ENCODE measurements at regions not wholly inside any gene's neighbourhood (a gene's known extent, or its start where the extent isn't known, plus 50 kb on each side); places are given as distances from the start of the nearest gene placed in this dataset.

DNA sequence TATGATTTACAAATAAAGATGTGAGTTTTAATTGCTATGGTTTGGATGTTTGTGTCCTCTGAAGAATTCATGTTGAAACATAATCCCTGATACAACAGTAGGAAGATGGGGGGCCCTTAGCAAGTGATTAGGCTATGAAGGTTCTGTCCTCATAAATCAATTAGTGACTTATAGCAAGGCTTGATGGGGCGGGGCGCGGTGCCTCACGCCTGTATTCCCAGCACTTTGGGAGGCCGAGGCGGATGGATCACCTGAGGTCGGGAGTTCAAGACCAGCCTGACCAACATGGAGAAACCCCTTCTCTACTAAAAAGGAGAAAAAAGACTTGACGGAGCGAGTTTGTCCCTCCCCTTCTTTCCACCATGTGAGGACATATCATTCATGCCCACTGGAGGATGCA, 2486.5 kb upstream of the PCDH20 start:
- Histone ChIP-seq H3K4me3 (no peak overlapping the region), H3K36me3 (ENCODE audit: low read depth) (no peaks in the 10 kb centered on the region), H3K9me3 (peaks cover 31% of the 10 kb centered on the region), H3K4me1 (ENCODE audit: low read depth) (no peaks in the 10 kb centered on the region)
- no peak for DNase-seq
- no peak for ATAC-seq
- TF ChIP-seq, protein P1, sequence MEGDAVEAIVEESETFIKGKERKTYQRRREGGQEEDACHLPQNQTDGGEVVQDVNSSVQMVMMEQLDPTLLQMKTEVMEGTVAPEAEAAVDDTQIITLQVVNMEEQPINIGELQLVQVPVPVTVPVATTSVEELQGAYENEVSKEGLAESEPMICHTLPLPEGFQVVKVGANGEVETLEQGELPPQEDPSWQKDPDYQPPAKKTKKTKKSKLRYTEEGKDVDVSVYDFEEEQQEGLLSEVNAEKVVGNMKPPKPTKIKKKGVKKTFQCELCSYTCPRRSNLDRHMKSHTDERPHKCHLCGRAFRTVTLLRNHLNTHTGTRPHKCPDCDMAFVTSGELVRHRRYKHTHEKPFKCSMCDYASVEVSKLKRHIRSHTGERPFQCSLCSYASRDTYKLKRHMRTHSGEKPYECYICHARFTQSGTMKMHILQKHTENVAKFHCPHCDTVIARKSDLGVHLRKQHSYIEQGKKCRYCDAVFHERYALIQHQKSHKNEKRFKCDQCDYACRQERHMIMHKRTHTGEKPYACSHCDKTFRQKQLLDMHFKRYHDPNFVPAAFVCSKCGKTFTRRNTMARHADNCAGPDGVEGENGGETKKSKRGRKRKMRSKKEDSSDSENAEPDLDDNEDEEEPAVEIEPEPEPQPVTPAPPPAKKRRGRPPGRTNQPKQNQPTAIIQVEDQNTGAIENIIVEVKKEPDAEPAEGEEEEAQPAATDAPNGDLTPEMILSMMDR (IDR thresholded peaks at IDR 0.05) = no peak
- intact Hi-C loops (cut with DNase I, micrococcal nuclease) = no loop called here

DNA sequence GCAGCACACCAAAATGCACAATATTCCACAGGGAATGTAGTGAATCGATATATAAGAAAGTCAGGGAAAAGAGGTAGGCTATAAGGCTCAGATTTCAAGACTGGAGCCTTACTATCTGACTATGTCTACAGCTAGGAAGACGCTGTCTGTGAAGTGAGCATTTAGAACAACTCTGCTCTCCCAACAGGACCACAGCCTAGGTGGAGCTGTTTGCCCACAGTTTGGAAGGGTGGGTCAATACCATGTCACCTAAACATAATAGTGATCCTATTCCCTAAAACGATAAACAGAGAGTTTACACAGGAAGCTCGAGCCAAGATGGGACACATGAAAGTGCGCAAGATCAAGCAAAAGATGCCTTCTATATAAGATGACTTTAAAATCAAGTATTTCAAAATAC, 2486.0 kb upstream of the PCDH20 start:
- Histone ChIP-seq H3K4me1 (ENCODE audit: low read depth) (no peaks in the 10 kb centered on the region), H3K4me3 (no peak overlapping the region), H3K9me3 (peaks cover 26% of the 10 kb centered on the region), H3K36me3 (ENCODE audit: low read depth) (no peaks in the 10 kb centered on the region)
- intact Hi-C loops (cut with DNase I, micrococcal nuclease) = no loop called here
- TF ChIP-seq, protein P1 (IDR thresholded peaks at IDR 0.05) = no peak
- DNase-seq (no peak), ATAC-seq (no peak)

DNA sequence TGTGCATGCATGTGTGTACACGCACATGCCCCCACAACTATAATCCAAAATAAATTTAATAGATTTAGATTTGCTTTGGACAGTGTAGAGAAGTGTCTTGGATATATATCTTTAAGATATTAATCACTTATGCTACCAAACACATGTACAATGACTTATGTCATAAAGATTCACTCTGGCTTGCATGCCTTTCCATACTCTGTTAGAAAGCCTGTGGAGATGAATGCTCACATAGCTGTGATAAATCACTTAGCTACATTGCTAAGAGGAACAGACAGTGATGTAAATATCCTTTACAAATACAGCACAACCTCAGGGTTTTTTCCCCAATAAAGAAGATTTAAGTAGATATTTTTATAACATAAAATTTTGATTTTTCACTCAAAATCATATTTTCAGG, 2484.8 kb upstream of the PCDH20 start:
- no peaks in the 10 kb centered on the region for H3K36me3 ChIP-seq (ENCODE audit: low read depth)
- no peaks in the 10 kb centered on the region for H3K4me1 ChIP-seq (ENCODE audit: low read depth)
- ATAC-seq (no peak), DNase-seq (no peak)
- peaks cover 26% of the 10 kb centered on the region for H3K9me3 ChIP-seq
- intact Hi-C loops (cut with DNase I, micrococcal nuclease) = no loop called here
- TF ChIP-seq, protein P1 (IDR thresholded peaks at IDR 0.05) = no peak
- no peak overlapping the region for H3K4me3 ChIP-seq

DNA sequence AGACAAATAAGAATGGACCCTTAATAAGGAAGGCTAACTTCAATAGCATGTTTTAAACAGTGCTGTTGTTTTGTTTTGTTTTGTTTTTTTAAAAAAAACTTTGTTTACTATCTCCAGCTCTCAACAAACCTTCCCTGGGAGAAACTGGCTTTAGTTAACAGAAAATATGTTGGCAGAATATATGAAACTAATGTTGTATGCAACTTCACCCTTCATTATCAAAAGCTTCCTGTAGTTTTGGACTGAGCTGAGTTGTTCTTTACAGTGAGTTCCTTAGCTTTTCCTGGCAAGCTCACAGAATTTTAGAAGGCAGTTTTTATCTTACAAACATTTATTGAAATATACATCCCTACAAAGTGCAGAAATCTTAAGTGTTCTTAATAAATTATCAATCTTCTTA, 2480.7 kb upstream of the PCDH20 start:
- H3K4me1 ChIP-seq (ENCODE audit: low read depth) = no peaks in the 10 kb centered on the region
- DNase-seq = no peak
- no peaks in the 10 kb centered on the region for H3K36me3 ChIP-seq (ENCODE audit: low read depth)
- intact Hi-C loops (cut with DNase I, micrococcal nuclease) = no loop called here
- H3K9me3 ChIP-seq = peaks cover 33% of the 10 kb centered on the region
- TF ChIP-seq, protein P1 (IDR thresholded peaks at IDR 0.05) = no peak
- H3K4me3 ChIP-seq = no peak overlapping the region
- no peak for ATAC-seq

- DNase-seq (no peak), ATAC-seq (no peak)
- Histone ChIP-seq H3K4me3 (no peak overlapping the region), H3K36me3 (ENCODE audit: low read depth) (no peaks in the 10 kb centered on the region), H3K9me3 (peaks cover 39% of the 10 kb centered on the region), H3K4me1 (ENCODE audit: low read depth) (no peaks in the 10 kb centered on the region)
- TF ChIP-seq, protein P1 (IDR thresholded peaks at IDR 0.05) = no peak
- intact Hi-C loops (cut with DNase I, micrococcal nuclease) = no loop called here
Measured at GRCh38 chr13:63882052-63882451, 2466.4 kb upstream of the PCDH20 start.

DNA sequence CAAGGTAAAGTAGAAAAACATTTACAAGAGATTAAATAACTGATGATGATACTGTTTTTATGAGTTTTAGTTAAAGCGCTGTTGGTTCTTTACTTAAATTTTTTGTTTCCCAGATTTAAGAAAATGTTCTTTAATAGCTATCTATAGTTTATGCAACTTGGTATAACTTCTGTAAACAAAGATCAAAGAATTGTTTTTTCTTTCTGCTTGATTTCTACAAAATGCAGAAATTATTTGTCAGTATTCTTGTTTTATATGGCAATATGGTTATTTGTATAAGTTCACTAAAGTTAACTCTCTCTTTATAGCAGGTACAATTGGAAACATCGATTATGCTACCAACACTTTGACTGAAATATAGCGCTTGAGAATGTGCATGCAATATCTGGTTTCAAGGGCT, 2465.1 kb upstream of the PCDH20 start:
- Histone ChIP-seq H3K4me3 (no peak overlapping the region), H3K4me1 (ENCODE audit: low read depth) (no peaks in the 10 kb centered on the region), H3K9me3 (peaks cover 49% of the 10 kb centered on the region), H3K36me3 (ENCODE audit: low read depth) (no peaks in the 10 kb centered on the region)
- ATAC-seq (no peak), DNase-seq (no peak)
- intact Hi-C loops (cut with DNase I, micrococcal nuclease) = no loop called here
- TF ChIP-seq, protein P1 (IDR thresholded peaks at IDR 0.05) = no peak

Data from mucosa of descending colon (tissue), 3 donors.